Liver (tissue), 7 donors: ENCODE measurements at regions not wholly inside any gene's neighbourhood (a gene's known extent, or its start where the extent isn't known, plus 50 kb on each side); places are given as distances from the start of the nearest gene placed in this dataset.

Source experiments
- DNase-seq: peaks from one replicate; pipeline ENCODE4 v3.0.0-alpha.2; 2017; ENCODE audit warnings: low spot score
- H3K27ac ChIP-seq, 2 donors: one replicate each; pipeline ENCODE4 v1.7.0; 2013; ENCODE audit warnings: inconsistent platforms in 2 of 2, low read length in 2 of 2, control low read depth in 1 of 2, low read depth in 1 of 2, mild to moderate bottlenecking in 1 of 2
- H3K27me3 ChIP-seq, 4 donors: one replicate each; pipeline versions ENCODE4 v1.6.1 to v1.7.0; 2013; ENCODE audit warnings: low read length in 3 of 4, inconsistent platforms in 1 of 4, mild to moderate bottlenecking in 1 of 4, moderate library complexity in 1 of 4; ENCODE audit not compliant: control insufficient read depth in 4 of 4, insufficient read depth in 4 of 4
- H3K36me3 ChIP-seq, 4 donors: one replicate each; pipeline versions ENCODE4 v1.6.1 to v1.7.0; 2013; ENCODE audit warnings: low read length in 3 of 4, mild to moderate bottlenecking in 3 of 4, low read depth in 1 of 4, moderate library complexity in 1 of 4; ENCODE audit not compliant: control insufficient read depth in 4 of 4, insufficient read depth in 3 of 4
- H3K4me1 ChIP-seq, 4 donors: one replicate each; pipeline versions ENCODE4 v1.6.1 to v1.7.0; 2013; ENCODE audit warnings: low read length in 3 of 4, mild to moderate bottlenecking in 3 of 4, moderate library complexity in 1 of 4; ENCODE audit not compliant: control insufficient read depth in 4 of 4, insufficient read depth in 4 of 4
- H3K4me3 ChIP-seq, 3 donors: one replicate each; pipeline versions ENCODE4 v1.6.1 to v1.7.0; 2013; ENCODE audit warnings: low read length in 3 of 3, control low read depth in 1 of 3, low read depth in 1 of 3, mild to moderate bottlenecking in 1 of 3
- H3K9ac ChIP-seq, 2 donors: one replicate each; pipeline ENCODE4 v1.7.0; 2013; ENCODE audit warnings: low read length in 2 of 2, mild to moderate bottlenecking in 2 of 2, moderate library complexity in 2 of 2, control low read depth in 1 of 2, low read depth in 1 of 2
- H3K9me3 ChIP-seq, 4 donors: one replicate each; pipeline versions ENCODE4 v1.6.1 to v1.7.0; 2013; ENCODE audit warnings: low read length in 3 of 4; ENCODE audit not compliant: control insufficient read depth in 4 of 4
- ATF3 ChIP-seq: IDR thresholded peaks from 2 replicates; pipeline ENCODE4 v1.6.1; 2016; ENCODE audit warnings: antibody characterized with exemption
- EGR1 ChIP-seq, 2 donors: IDR thresholded peaks; 2 replicates each; pipeline ENCODE4 v1.6.1; 2016 to 2018; ENCODE audit warnings: antibody characterized with exemption in 2 of 2, low read depth in 2 of 2
- FOXA2 ChIP-seq: IDR thresholded peaks from 2 replicates; pipeline ENCODE4 v1.6.1; 2016; ENCODE audit warnings: antibody characterized with exemption
- GABPA ChIP-seq, 2 donors: IDR thresholded peaks in 1 of 2; conservative IDR thresholded peaks in 1 of 2; 2 replicates each; pipeline ENCODE4 v1.6.1; 2016; ENCODE audit warnings: antibody characterized with exemption in 2 of 2, mild to moderate bottlenecking in 1 of 2, moderate library complexity in 1 of 2
- HNF4A ChIP-seq, 2 donors: conservative IDR thresholded peaks; 2 replicates each; pipeline ENCODE4 v1.6.1; 2016; ENCODE audit warnings: antibody characterized with exemption in 2 of 2, mild to moderate bottlenecking in 2 of 2
- HNF4G ChIP-seq: IDR thresholded peaks from 2 replicates; pipeline ENCODE4 v1.6.1; 2016; ENCODE audit warnings: antibody characterized with exemption
- JUND ChIP-seq, 2 donors: IDR thresholded peaks; 2 replicates each; pipeline ENCODE4 v1.6.1; 2016; ENCODE audit warnings: antibody characterized with exemption in 2 of 2
- MAX ChIP-seq: IDR thresholded peaks from 2 replicates; pipeline ENCODE4 v1.6.1; 2016; ENCODE audit warnings: antibody characterized with exemption
- NR2F2 ChIP-seq: IDR thresholded peaks from 2 replicates; pipeline ENCODE4 v1.6.1; 2016; ENCODE audit warnings: antibody characterized with exemption
- RAD21 ChIP-seq, 2 donors: IDR thresholded peaks; 2 replicates each; pipeline ENCODE4 v1.6.1; 2016; ENCODE audit warnings: antibody characterized with exemption in 2 of 2, mild to moderate bottlenecking in 2 of 2
- REST ChIP-seq: IDR thresholded peaks from 2 replicates; pipeline ENCODE4 v1.6.1; 2016; ENCODE audit warnings: antibody characterized with exemption, mild to moderate bottlenecking
- RXRA ChIP-seq, 2 donors: IDR thresholded peaks; 2 replicates each; pipeline ENCODE4 v1.6.1; 2017 to 2018; ENCODE audit warnings: antibody characterized with exemption in 2 of 2, mild to moderate bottlenecking in 1 of 2
- SP1 ChIP-seq: IDR thresholded peaks from 2 replicates; pipeline ENCODE4 v1.6.1; 2018; ENCODE audit warnings: antibody characterized with exemption, mild to moderate bottlenecking
- TAF1 ChIP-seq: conservative IDR thresholded peaks from 2 replicates; pipeline ENCODE4 v1.6.1; 2016; ENCODE audit warnings: antibody characterized with exemption, mild to moderate bottlenecking
- YY1 ChIP-seq: IDR thresholded peaks from 2 replicates; pipeline ENCODE4 v1.6.1; 2016; ENCODE audit warnings: antibody characterized with exemption, mild to moderate bottlenecking
- ZBTB33 ChIP-seq: IDR thresholded peaks from 2 replicates; pipeline ENCODE4 v1.6.1; 2016; ENCODE audit warnings: antibody characterized with exemption
- WGBS: extraction: QIAGEN DNeasy Blood & Tissue Kit; methylation state at CpG from one replicate; pipeline ENCODE4 v1.1.7; 2013; 5-methylcytosine and 5-hydroxymethylcytosine counted together
- donor health status: healthy.
- donor health status: healthy.
- donor health status: healthy.
- donor health status: healthy.

- Histone ChIP-seq H3K4me1 (no peaks in the 10 kb centered on the region), H3K4me3 (no peak overlapping the region), H3K36me3 (no peaks in the 10 kb centered on the region), H3K27ac (no peak overlapping the region), H3K9ac (no peak overlapping the region), H3K9me3 (no peaks in the 10 kb centered on the region), H3K27me3 (no peaks in the 10 kb centered on the region)
- 64% methylated on average over 2 of the region's 2 CpGs for WGBS
- DNase-seq: no peak
- TF ChIP-seq RXRA (IDR thresholded peaks at IDR 0.05) (no peak), HNF4G (no peak), ZBTB33 (no peak), FOXA2 (no peak), SP1 (no peak), REST (no peak), RAD21 (IDR thresholded peaks at IDR 0.05) (no peak), GABPA (IDR thresholded peaks at IDR 0.05 in 1 of 2, conservative IDR thresholded peaks at IDR 0.05 in 1 of 2) (no peak), MAX (no peak), NR2F2 (no peak), JUND (IDR thresholded peaks at IDR 0.05) (no peak), HNF4A (conservative IDR thresholded peaks at IDR 0.05) (no peak), YY1 (no peak), TAF1 (no peak), ATF3 (no peak), EGR1 (IDR thresholded peaks at IDR 0.05; ENCODE audit: low read depth in 2 of 2) (no peak)
Observed at GRCh38 chr20:11799281-11799684, 118.4 kb upstream of the BTBD3 start.

- peaks cover 0 to 2% (median 0%) of the 10 kb centered on the region in 4 donors for H3K27me3 ChIP-seq
- no peak overlapping the region for H3K9ac ChIP-seq
- no peaks in the 10 kb centered on the region for H3K36me3 ChIP-seq
- DNase-seq: no peak
- H3K4me1 ChIP-seq: no peaks in the 10 kb centered on the region
- no peak overlapping the region for H3K27ac ChIP-seq
- 44% methylated on average over 4 of the region's 4 CpGs for WGBS
- H3K4me3 ChIP-seq: no peak overlapping the region
- no peak for TF ChIP-seq FOXA2
- TF ChIP-seq MAX: no peak
- no peak for TF ChIP-seq REST
- no peak for TF ChIP-seq JUND (IDR thresholded peaks at IDR 0.05)
- TF ChIP-seq NR2F2: no peak
- no peaks in the 10 kb centered on the region for H3K9me3 ChIP-seq
Observed at GRCh38 chr20:11807054-11808048, 110.3 kb upstream of the BTBD3 start.
